HEK293T (cell line): ENCODE measurements at regions not wholly inside any gene's neighbourhood (a gene's known extent, or its start where the extent isn't known, plus 50 kb on each side); places are given as distances from the start of the nearest gene placed in this dataset.

ENCODE experiments used
- CTCF ChIA-PET: fragments of 350-600 bp; formaldehyde crosslinking; extraction: SDS; loops from one replicate; lab custom pipeline; 2021; ENCODE audit warnings: antibody characterized with exemption, inconsistent platforms; lab: Yijun Ruan, JAX
- POLR2A ChIA-PET: fragments of 350-600 bp; formaldehyde crosslinking; extraction: SDS; loops from one replicate; lab custom pipeline; 2020; ENCODE audit warnings: antibody characterized with exemption, inconsistent platforms; lab: Yijun Ruan, JAX
- DNase-seq: peaks from one replicate; pipeline ENCODE4 v3.0.0; 2012; ENCODE audit warnings: mixed read lengths; ENCODE audit errors: extremely low spot score
- ARNT ChIP-seq: fragments of 450-650 bp; IDR thresholded peaks from 2 replicates; pipeline ENCODE4 v1.6.1; 2017; ENCODE audit warnings: mild to moderate bottlenecking
- BHLHE40 ChIP-seq: fragments of 450-650 bp; IDR thresholded peaks from 2 replicates; pipeline ENCODE4 v1.6.1; 2016; ENCODE audit warnings: mild to moderate bottlenecking, moderate library complexity, borderline replicate concordance
- CTBP1 ChIP-seq: fragments of 450-650 bp; IDR thresholded peaks from 2 replicates; pipeline ENCODE4 v1.6.1; 2016; ENCODE audit warnings: borderline replicate concordance
- ELF4 ChIP-seq: fragments of 450-650 bp; IDR thresholded peaks from 2 replicates; pipeline ENCODE4 v1.6.1; 2017; ENCODE audit warnings: antibody characterized with exemption
- FOXA1 ChIP-seq: fragments of 450-650 bp; IDR thresholded peaks from 2 replicates; pipeline ENCODE4 v1.6.1; 2016; ENCODE audit warnings: mild to moderate bottlenecking
- FOXK2 ChIP-seq: fragments of 450-650 bp; IDR thresholded peaks from 2 replicates; pipeline ENCODE4 v1.6.1; 2016; ENCODE audit warnings: mild to moderate bottlenecking
- FOXM1 ChIP-seq: fragments of 450-650 bp; IDR thresholded peaks from 2 replicates; pipeline ENCODE4 v1.6.1; 2017; ENCODE audit warnings: mild to moderate bottlenecking, borderline replicate concordance
- HDGF ChIP-seq: fragments of 450-650 bp; IDR thresholded peaks from 2 replicates; pipeline ENCODE4 v1.6.1; 2017; ENCODE audit warnings: antibody characterized with exemption, borderline replicate concordance
- L3MBTL2 ChIP-seq: fragments of 450-650 bp; conservative IDR thresholded peaks from 2 replicates; pipeline ENCODE4 v1.6.1; 2016; ENCODE audit warnings: mild to moderate bottlenecking
- LEF1 ChIP-seq: fragments of 450-650 bp; IDR thresholded peaks from 2 replicates; pipeline ENCODE4 v1.6.1; 2017; ENCODE audit warnings: mild to moderate bottlenecking, borderline replicate concordance
- NFRKB ChIP-seq: fragments of 450-650 bp; IDR thresholded peaks from 2 replicates; pipeline ENCODE4 v1.6.1; 2016; ENCODE audit warnings: mild to moderate bottlenecking, moderate library complexity
- PKNOX1 ChIP-seq: fragments of 450-650 bp; IDR thresholded peaks from 2 replicates; pipeline ENCODE4 v1.6.1; 2016
- SP1 ChIP-seq: fragments of 450-650 bp; IDR thresholded peaks from 2 replicates; pipeline ENCODE4 v1.6.1; 2017
- SUZ12 ChIP-seq: fragments of 450-650 bp; IDR thresholded peaks from 2 replicates; pipeline ENCODE4 v1.6.1; 2016; ENCODE audit warnings: mild to moderate bottlenecking
- TARDBP ChIP-seq: fragments of 450-650 bp; IDR thresholded peaks from 2 replicates; pipeline ENCODE4 v1.6.1; 2016
- ZNF384 ChIP-seq: fragments of 450-650 bp; IDR thresholded peaks from 2 replicates; pipeline ENCODE4 v1.6.1; 2016

GRCh38 chr6:112717401-112717800 is 370.3 kb downstream of the RFPL4B start:
- no peak for TF ChIP-seq HDGF
- no peak for TF ChIP-seq FOXA1
- TF ChIP-seq SP1: no peak
- TF ChIP-seq FOXK2: no peak
- CTCF ChIA-PET: no interaction called here
- no peak for DNase-seq
- POLR2A ChIA-PET: no interaction called here

GRCh38 chr6:112717856-112718255 is 370.7 kb downstream of the RFPL4B start:
- TF ChIP-seq LEF1 (no peak), ZNF384 (no peak), ARNT (no peak), PKNOX1 (no peak), ELF4 (no peak), TARDBP (no peak), SP1 (no peak), SUZ12 (no peak), FOXM1 (no peak), FOXA1 (no peak)
- CTCF ChIA-PET: no interaction called here

GRCh38 chr6:112725541-112726085 is 378.5 kb downstream of the RFPL4B start:
- TF ChIP-seq LEF1: no peak
- TF ChIP-seq TARDBP: no peak
- TF ChIP-seq NFRKB: no peak
- CTCF ChIA-PET: no interaction called here
- POLR2A ChIA-PET: no interaction called here
- DNase-seq: no peak

More at GRCh38 chr6:112717856-112718255, 370.7 kb downstream of the RFPL4B start:
- POLR2A ChIA-PET: no interaction called here
- no peak for DNase-seq

GRCh38 chr6:112735129-112735528 is 388.0 kb downstream of the RFPL4B start:
- ChIA-PET POLR2A (no interaction called here), CTCF (no interaction called here)
- TF ChIP-seq CTBP1: no peak
- TF ChIP-seq L3MBTL2: no peak
- TF ChIP-seq FOXK2: no peak
- DNase-seq: no peak

- ChIA-PET CTCF (no interaction called here), POLR2A (no interaction called here)
- DNase-seq: no peak
- TF ChIP-seq PKNOX1 (no peak), ZNF384 (no peak), NFRKB (no peak), L3MBTL2 (no peak), TARDBP (no peak), CTBP1 (no peak), ELF4 (no peak), LEF1 (no peak), HDGF (no peak), ARNT (no peak), BHLHE40 (no peak), SP1 (no peak), FOXK2 (no peak), SUZ12 (no peak), FOXA1 (no peak), FOXM1 (no peak)
Measured at GRCh38 chr6:112739766-112740165, 392.6 kb downstream of the RFPL4B start.

- CTCF ChIA-PET: no interaction called here
- POLR2A ChIA-PET: no interaction called here
- DNase-seq: no peak
- TF ChIP-seq PKNOX1: no peak
- TF ChIP-seq TARDBP: no peak
- no peak for TF ChIP-seq FOXK2
- no peak for TF ChIP-seq ELF4
- TF ChIP-seq ZNF384: no peak
- TF ChIP-seq FOXM1: no peak
Measured at GRCh38 chr6:112743323-112743722, 396.2 kb downstream of the RFPL4B start.

GRCh38 chr6:112744827-112745226 is 397.7 kb downstream of the RFPL4B start:
- DNase-seq: no peak
- ChIA-PET CTCF (no interaction called here), POLR2A (no interaction called here)
- no peak for TF ChIP-seq SP1
- no peak for TF ChIP-seq CTBP1
- no peak for TF ChIP-seq PKNOX1
- TF ChIP-seq FOXK2: no peak
- TF ChIP-seq L3MBTL2: no peak
- no peak for TF ChIP-seq TARDBP
- TF ChIP-seq BHLHE40: no peak
- no peak for TF ChIP-seq ZNF384
- TF ChIP-seq FOXM1: no peak
- TF ChIP-seq FOXA1: no peak
- TF ChIP-seq ARNT: no peak
- TF ChIP-seq NFRKB: no peak
- TF ChIP-seq ELF4: no peak
- no peak for TF ChIP-seq LEF1
- no peak for TF ChIP-seq SUZ12
- TF ChIP-seq HDGF: no peak
